SU-DHL-6 (cell line): ENCODE measurements at regions not wholly inside any gene's neighbourhood (a gene's known extent, or its start where the extent isn't known, plus 50 kb on each side); places are given as distances from the start of the nearest gene placed in this dataset.

Experiments
- H2AFZ ChIP-seq: fragments of 200-600 bp; sonication (generic); 2 replicates; pipeline ENCODE4 v1.6.1; 2014; ENCODE audit warnings: low read depth, mild to moderate bottlenecking, moderate library complexity, mixed read lengths, antibody characterized with exemption, low read length; ENCODE audit not compliant: severe bottlenecking
- H3F3A ChIP-seq: fragments of 200-600 bp; shearing (Covaris generic); 2 replicates; pipeline ENCODE4 v1.6.0; 2016; ENCODE audit warnings: antibody characterized with exemption, mild to moderate bottlenecking; ENCODE audit not compliant: insufficient read depth
- H3K27ac ChIP-seq: fragments of 200-600 bp; sonication (generic); 2 replicates; pipeline ENCODE4 v1.5.1; 2016; ENCODE audit warnings: low read depth, mild to moderate bottlenecking, low read length, moderate library complexity, mixed read lengths
- H3K27me3 ChIP-seq: fragments of 200-600 bp; sonication (generic), shearing (Covaris generic); 2 replicates; pipeline ENCODE4 v1.6.0; 2014; ENCODE audit warnings: mild to moderate bottlenecking, low read length
- H3K36me3 ChIP-seq: fragments of 200-600 bp; sonication (generic); 2 replicates; pipeline ENCODE4 v1.6.1; 2014; ENCODE audit warnings: mild to moderate bottlenecking, low read length, mixed read lengths
- H3K4me2 ChIP-seq: fragments of 300-600, 200-600 bp; shearing (Covaris generic), sonication (generic); 2 replicates; pipeline ENCODE4 v1.6.0; 2014; ENCODE audit warnings: low read length, low read depth, mild to moderate bottlenecking; ENCODE audit not compliant: poor library complexity, severe bottlenecking
- H3K4me3 ChIP-seq: fragments of 200-600 bp; sonication (generic); 2 replicates; pipeline ENCODE4 v1.5.1; 2014; ENCODE audit warnings: antibody characterized with exemption, low read length, mild to moderate bottlenecking, mixed read lengths; ENCODE audit not compliant: insufficient read depth, poor library complexity, severe bottlenecking
- H3K79me2 ChIP-seq: fragments of 200-600 bp; sonication (generic); 2 replicates; pipeline ENCODE4 v1.6.1; 2014; ENCODE audit warnings: mild to moderate bottlenecking, low read length, moderate library complexity; ENCODE audit not compliant: insufficient read depth
- H3K9ac ChIP-seq: fragments of 200-600 bp; sonication (generic); 2 replicates; pipeline ENCODE4 v1.7.0; 2014; ENCODE audit warnings: mild to moderate bottlenecking, low read length
- H3K9me2 ChIP-seq: fragments of 200-600 bp; sonication (generic); replicated peaks from 2 replicates; pipeline ENCODE4 v1.6.1; 2014; ENCODE audit warnings: low read length; ENCODE audit not compliant: insufficient read depth
- H3K9me3 ChIP-seq: fragments of 200-600 bp; sonication (generic); 2 replicates; pipeline ENCODE4 v1.6.1; 2014; ENCODE audit warnings: low read length, mixed read lengths; ENCODE audit not compliant: insufficient read depth
- H4K20me1 ChIP-seq: fragments of 200-600 bp; sonication (generic); 2 replicates; pipeline ENCODE4 v1.6.1; 2014; ENCODE audit warnings: low read depth, mild to moderate bottlenecking, antibody characterized with exemption, low read length, moderate library complexity, mixed read lengths
- EZH2phosphoT487 ChIP-seq: fragments of 200-600 bp; sonication (generic), shearing (Covaris generic); conservative IDR thresholded peaks from 2 replicates; pipeline ENCODE4 v1.6.1; 2018; ENCODE audit warnings: mild to moderate bottlenecking, antibody characterized with exemption, low read length, moderate library complexity, mixed read lengths
- TF ChIP-seq, protein P1 (sequence below): fragments of 200-600 bp; sonication (generic); IDR thresholded peaks from one replicate; pipeline ENCODE4 v1.5.1; 2017; ENCODE audit warnings: antibody characterized with exemption, mild to moderate bottlenecking, low read length, moderate library complexity; ENCODE audit not compliant: insufficient read depth, poor library complexity, severe bottlenecking

GRCh38 chr16:13403326-13403725 is 501.9 kb downstream of the SHISA9 start:
- Histone ChIP-seq H2AFZ (no peak overlapping the region), H3K9me2 (no peaks in the 10 kb centered on the region), H4K20me1 (no peaks in the 10 kb centered on the region), H3K4me3 (no peak overlapping the region), H3K27ac (no peak overlapping the region), H3K9me3 (no peaks in the 10 kb centered on the region), H3K36me3 (no peaks in the 10 kb centered on the region), H3K4me2 (no peak overlapping the region), H3K9ac (no peak overlapping the region), H3K79me2 (no peaks in the 10 kb centered on the region), H3F3A (no peaks in the 10 kb centered on the region), H3K27me3 (no peaks in the 10 kb centered on the region)
- TF ChIP-seq EZH2phosphoT487: no peak
- TF ChIP-seq, protein P1, sequence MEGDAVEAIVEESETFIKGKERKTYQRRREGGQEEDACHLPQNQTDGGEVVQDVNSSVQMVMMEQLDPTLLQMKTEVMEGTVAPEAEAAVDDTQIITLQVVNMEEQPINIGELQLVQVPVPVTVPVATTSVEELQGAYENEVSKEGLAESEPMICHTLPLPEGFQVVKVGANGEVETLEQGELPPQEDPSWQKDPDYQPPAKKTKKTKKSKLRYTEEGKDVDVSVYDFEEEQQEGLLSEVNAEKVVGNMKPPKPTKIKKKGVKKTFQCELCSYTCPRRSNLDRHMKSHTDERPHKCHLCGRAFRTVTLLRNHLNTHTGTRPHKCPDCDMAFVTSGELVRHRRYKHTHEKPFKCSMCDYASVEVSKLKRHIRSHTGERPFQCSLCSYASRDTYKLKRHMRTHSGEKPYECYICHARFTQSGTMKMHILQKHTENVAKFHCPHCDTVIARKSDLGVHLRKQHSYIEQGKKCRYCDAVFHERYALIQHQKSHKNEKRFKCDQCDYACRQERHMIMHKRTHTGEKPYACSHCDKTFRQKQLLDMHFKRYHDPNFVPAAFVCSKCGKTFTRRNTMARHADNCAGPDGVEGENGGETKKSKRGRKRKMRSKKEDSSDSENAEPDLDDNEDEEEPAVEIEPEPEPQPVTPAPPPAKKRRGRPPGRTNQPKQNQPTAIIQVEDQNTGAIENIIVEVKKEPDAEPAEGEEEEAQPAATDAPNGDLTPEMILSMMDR: no peak

DNA sequence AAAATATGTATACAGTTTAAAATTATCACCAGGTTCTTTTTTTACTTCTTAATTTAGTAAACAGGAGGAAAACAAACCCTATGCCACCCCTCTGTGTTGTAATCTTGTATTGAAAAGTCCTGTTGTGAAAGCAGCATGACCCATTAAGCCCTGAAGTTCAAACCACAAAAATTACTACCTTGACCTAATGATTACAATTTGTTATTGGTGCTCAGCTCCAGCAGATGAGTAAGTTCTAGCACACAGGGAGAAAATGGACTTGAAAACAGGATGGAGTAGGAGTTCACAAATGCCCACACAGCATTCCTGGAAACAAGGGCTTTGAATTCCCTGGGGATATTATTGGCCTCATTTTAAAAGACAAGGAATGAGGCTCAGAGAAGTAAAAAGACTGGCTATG is 505.8 kb upstream of the ERCC4 start:
- Histone ChIP-seq H3F3A (no peaks in the 10 kb centered on the region), H3K4me3 (no peak overlapping the region), H4K20me1 (no peaks in the 10 kb centered on the region), H3K79me2 (no peaks in the 10 kb centered on the region), H3K9me2 (no peaks in the 10 kb centered on the region), H3K9ac (no peak overlapping the region), H3K27me3 (no peaks in the 10 kb centered on the region), H3K36me3 (no peaks in the 10 kb centered on the region), H3K27ac (no peak overlapping the region), H2AFZ (no peak overlapping the region), H3K4me2 (no peak overlapping the region), H3K9me3 (no peaks in the 10 kb centered on the region)
- TF ChIP-seq EZH2phosphoT487: no peak
- TF ChIP-seq, protein P1: no peak

GRCh38 chr16:13419589-13419988 is 500.4 kb upstream of the ERCC4 start:
- no peak overlapping the region for H2AFZ ChIP-seq
- H4K20me1 ChIP-seq: no peaks in the 10 kb centered on the region
- no peaks in the 10 kb centered on the region for H3K27me3 ChIP-seq
- H3K36me3 ChIP-seq: no peaks in the 10 kb centered on the region
- no peaks in the 10 kb centered on the region for H3K9me3 ChIP-seq
- H3K79me2 ChIP-seq: no peaks in the 10 kb centered on the region
- no peak overlapping the region for H3K9ac ChIP-seq
- no peak overlapping the region for H3K4me2 ChIP-seq
- no peaks in the 10 kb centered on the region for H3F3A ChIP-seq
- no peak overlapping the region for H3K27ac ChIP-seq
- no peak for TF ChIP-seq EZH2phosphoT487
- TF ChIP-seq, protein P1: no peak
- no peaks in the 10 kb centered on the region for H3K9me2 ChIP-seq
- no peak overlapping the region for H3K4me3 ChIP-seq

- no peaks in the 10 kb centered on the region for H3K27me3 ChIP-seq
- no peaks in the 10 kb centered on the region for H4K20me1 ChIP-seq
- H3K36me3 ChIP-seq: no peaks in the 10 kb centered on the region
- H3F3A ChIP-seq: no peaks in the 10 kb centered on the region
- no peaks in the 10 kb centered on the region for H3K9me3 ChIP-seq
- H3K4me3 ChIP-seq: no peak overlapping the region
- H2AFZ ChIP-seq: no peak overlapping the region
- TF ChIP-seq EZH2phosphoT487: no peak
- TF ChIP-seq, protein P1: no peak
- H3K27ac ChIP-seq: no peak overlapping the region
- H3K79me2 ChIP-seq: no peaks in the 10 kb centered on the region
- no peak overlapping the region for H3K4me2 ChIP-seq
- H3K9me2 ChIP-seq: no peaks in the 10 kb centered on the region
- H3K9ac ChIP-seq: no peak overlapping the region
Measured at GRCh38 chr16:13421726-13422125, 498.2 kb upstream of the ERCC4 start.
